GM12878 (cell line): ENCODE measurements at regions not wholly inside any gene's neighbourhood (a gene's known extent, or its start where the extent isn't known, plus 50 kb on each side); places are given as distances from the start of the nearest gene placed in this dataset.

Experiments
- ATAC-seq: fragments of 200-7000 bp; cut with Tn5 transposase; 3 replicates; pipeline ENCODE4 v1.9.1; 2020; ENCODE audit warnings: mild to moderate bottlenecking, moderate library complexity
- BruUV-seq: library from RNA; stranded (reverse); fragments of 400-500 nt; replicated peaks from 2 replicates; lab custom pipeline; 2021; lab: Mats Ljungman, UMichigan
- CTCF ChIA-PET: fragments of 300-600 bp; sonication (Branson Sonifier 250); formaldehyde crosslinking; extraction: SDS; loops from one replicate; lab custom pipeline; 2021; ENCODE audit warnings: inconsistent platforms; lab: Yijun Ruan, JAX
- POLR2A ChIA-PET: fragments of 350-600 bp; formaldehyde crosslinking; extraction: SDS; loops from one replicate; lab custom pipeline; 2021; ENCODE audit warnings: inconsistent platforms; lab: Charles Lee
- RAD21 ChIA-PET: fragments of 300-600 bp; sonication (Branson Sonifier 250); formaldehyde crosslinking; loops from one replicate; lab custom pipeline; 2023; ENCODE audit warnings: antibody characterized with exemption; ENCODE audit not compliant: unreplicated experiment; lab: Charles Lee
- SMC1A ChIA-PET: fragments of 300-600 bp; sonication (Branson Sonifier 250); formaldehyde crosslinking; loops from one replicate; lab custom pipeline; 2023; ENCODE audit not compliant: unreplicated experiment, uncharacterized antibody; lab: Charles Lee
- DNase-seq: peaks from one replicate; pipeline ENCODE4 v3.0.0-alpha.2; 2011; ENCODE audit warnings: low read depth, low spot score
- FAIRE-seq: peaks from 3 replicates; lab custom pipeline; 2011; peaks lifted over from hg19 to GRCh38; lab: Jason Lieb, UNC
- H2AFZ ChIP-seq: 2 replicates; pipeline ENCODE4 v1.6.0; 2011; ENCODE audit warnings: low read depth, low read length, control low read depth; ENCODE audit not compliant: control insufficient read depth
- H3K27ac ChIP-seq: 2 replicates; pipeline ENCODE4 v1.5.1; 2011; ENCODE audit warnings: control low read depth; ENCODE audit not compliant: control insufficient read depth, insufficient read depth
- H3K27me3 ChIP-seq, 2 experiments: replicated peaks in 1 of 2; 2 replicates each; pipeline versions ENCODE4 v1.6.0 to v1.6.1; 2011; ENCODE audit warnings: low read length in 1 of 2; ENCODE audit not compliant: control insufficient read depth in 2 of 2, insufficient read depth in 2 of 2
- H3K36me3 ChIP-seq, 2 experiments: 2 replicates each; pipeline ENCODE4 v1.5.1; 2011; ENCODE audit warnings: low read length in 1 of 2; ENCODE audit not compliant: control insufficient read depth in 2 of 2, insufficient read depth in 2 of 2
- H3K4me1 ChIP-seq: 2 replicates; pipeline ENCODE4 v1.6.1; 2011; ENCODE audit warnings: mild to moderate bottlenecking, low read length, moderate library complexity, mixed read lengths; ENCODE audit not compliant: control insufficient read depth, insufficient read depth
- H3K4me2 ChIP-seq: 2 replicates; pipeline ENCODE4 v1.6.0; 2011; ENCODE audit warnings: control low read depth; ENCODE audit not compliant: control insufficient read depth, insufficient read depth
- H3K4me3 ChIP-seq: fragments of 200-600 bp; sonication (generic); 2 replicates; pipeline ENCODE4 v1.5.1; 2016
- H3K79me2 ChIP-seq: 2 replicates; pipeline ENCODE4 v1.6.0; 2011; ENCODE audit warnings: low read length; ENCODE audit not compliant: control insufficient read depth, insufficient read depth
- H3K9ac ChIP-seq: 2 replicates; pipeline ENCODE4 v1.8.0; 2011; ENCODE audit warnings: low read length, control low read depth, mixed read lengths; ENCODE audit not compliant: control insufficient read depth, insufficient read depth
- H3K9me3 ChIP-seq: replicated peaks from 3 replicates; pipeline ENCODE4 v1.5.1; 2011; ENCODE audit warnings: mild to moderate bottlenecking, low read length; ENCODE audit not compliant: control insufficient read depth, insufficient read depth
- H4K20me1 ChIP-seq: 2 replicates; pipeline ENCODE4 v1.6.0; 2011; ENCODE audit not compliant: control insufficient read depth, insufficient read depth
- E2F8 ChIP-seq: fragments of 450-650 bp; IDR thresholded peaks from 2 replicates; pipeline ENCODE4 v1.6.1; 2018; ENCODE audit warnings: mild to moderate bottlenecking, low read depth, moderate library complexity; ENCODE audit not compliant: partially characterized antibody
- ETV6 ChIP-seq, 2 experiments: fragments of 450-650 bp in 1 of 2; IDR thresholded peaks in 1 of 2; conservative IDR thresholded peaks in 1 of 2; 2 replicates each; pipeline ENCODE4 v1.6.1; 2014; ENCODE audit warnings: antibody characterized with exemption in 1 of 2, borderline replicate concordance in 1 of 2, low read depth in 1 of 2, mild to moderate bottlenecking in 1 of 2, moderate library complexity in 1 of 2
- FOS ChIP-seq: IDR thresholded peaks from 3 replicates; pipeline ENCODE4 v1.6.1; 2011; ENCODE audit warnings: borderline replicate concordance; ENCODE audit not compliant: insufficient read length; ENCODE audit errors: extremely low read depth
- IKZF1 ChIP-seq: fragments of 450-650 bp; conservative IDR thresholded peaks from 2 replicates; pipeline ENCODE4 v1.6.1; 2017; ENCODE audit warnings: antibody characterized with exemption, mild to moderate bottlenecking
- IRF3 ChIP-seq: fragments of 450-650 bp; IDR thresholded peaks from 2 replicates; pipeline ENCODE4 v1.6.1; 2014; ENCODE audit warnings: mild to moderate bottlenecking
- IRF5 ChIP-seq: fragments of 450-650 bp; IDR thresholded peaks from 2 replicates; pipeline ENCODE4 v1.6.1; 2017; ENCODE audit warnings: borderline replicate concordance
- KAT2A ChIP-seq: conservative IDR thresholded peaks from 2 replicates; pipeline ENCODE4 v1.6.1; 2011; ENCODE audit warnings: low read depth, low read length; ENCODE audit not compliant: control insufficient read depth
- MXI1 ChIP-seq: fragments of 150-350 bp; IDR thresholded peaks from 2 replicates; pipeline ENCODE4 v1.6.1; 2011; ENCODE audit warnings: low read depth, mild to moderate bottlenecking, inconsistent platforms, low read length, improper control_type of control experiment
- NFXL1 ChIP-seq: fragments of 450-650 bp; IDR thresholded peaks from 2 replicates; pipeline ENCODE4 v1.6.1; 2017; ENCODE audit warnings: antibody characterized with exemption, mild to moderate bottlenecking, borderline replicate concordance
- NRF1 ChIP-seq: conservative IDR thresholded peaks from 2 replicates; pipeline ENCODE4 v1.6.1; 2011; ENCODE audit warnings: mild to moderate bottlenecking, low read depth, low read length, improper control_type of control experiment
- PAX5 ChIP-seq: IDR thresholded peaks from 2 replicates; pipeline ENCODE4 v1.6.1; 2011; ENCODE audit warnings: low read depth, low read length, borderline replicate concordance
- SP1 ChIP-seq: IDR thresholded peaks from one replicate; pipeline ENCODE4 v1.6.1; 2011; ENCODE audit warnings: low read depth, low read length
- STAT3 ChIP-seq: IDR thresholded peaks from 2 replicates; pipeline ENCODE4 v1.6.1; 2011; ENCODE audit warnings: low read depth, low read length, improper control_type of control experiment
- TCF12 ChIP-seq: IDR thresholded peaks from 2 replicates; pipeline ENCODE4 v1.6.1; 2011; ENCODE audit warnings: low read depth, mild to moderate bottlenecking, low read length
- ZNF384 ChIP-seq: IDR thresholded peaks from 2 replicates; pipeline ENCODE4 v1.6.1; 2012; ENCODE audit warnings: low read depth, mild to moderate bottlenecking, low read length, improper control_type of control experiment, borderline replicate concordance
- ZNF622 ChIP-seq: fragments of 450-650 bp; IDR thresholded peaks from 2 replicates; pipeline ENCODE4 v1.6.1; 2017; ENCODE audit warnings: mild to moderate bottlenecking, inconsistent platforms
- WGBS: methylation state at CpG from one replicate; pipeline ENCODE4 v1.1.6; 2016; ENCODE audit warnings: low lambda C conversion rate; ENCODE audit not compliant: insufficient replicate concordance, insufficient coverage; ENCODE audit errors: missing lambda C conversion rate; 5-methylcytosine and 5-hydroxymethylcytosine counted together
- in situ Hi-C: fragments of 300-500 bp; cut with MboI; formaldehyde crosslinking; loops from 9 replicates; pipeline ENCODE4 v1.14.3; 2018; ENCODE audit warnings: mixed read lengths
- intact Hi-C: fragments of 100-400 bp; cut with micrococcal nuclease; formaldehyde crosslinking; loops from one replicate; pipeline ENCODE4 v1.14.2; 2022; ENCODE audit not compliant: unreplicated experiment
- TF ChIP-seq, protein P1 (sequence below), 3 experiments: IDR thresholded peaks in 2 of 3; conservative IDR thresholded peaks in 1 of 3; 2 replicates each; pipeline ENCODE4 v1.5.1; 2011; ENCODE audit warnings: low read depth in 3 of 3, low read length in 3 of 3, mild to moderate bottlenecking in 3 of 3, control low read depth in 2 of 3, moderate library complexity in 2 of 3, inconsistent platforms in 1 of 3, mixed read lengths in 1 of 3; ENCODE audit not compliant: control insufficient read depth in 2 of 3, insufficient read depth in 1 of 3; ENCODE audit errors: extremely low read depth in 1 of 3

GRCh38 chr13:78468621-78469020, 134.7 kb downstream of the POU4F1 start:
- in situ Hi-C loops = no loop called here
- Histone ChIP-seq H3K4me2 (no peak overlapping the region), H3K9me3 (no peaks in the 10 kb centered on the region), H2AFZ (no peak overlapping the region), H3K4me3 (no peak overlapping the region), H3K36me3 (no peaks in the 10 kb centered on the region), H3K79me2 (no peaks in the 10 kb centered on the region), H3K27ac (no peak overlapping the region), H3K27me3 (no peaks in the 10 kb centered on the region), H3K4me1 (no peaks in the 10 kb centered on the region), H4K20me1 (no peaks in the 10 kb centered on the region), H3K9ac (no peak overlapping the region)
- ChIA-PET SMC1A (interaction anchor here (5.8 kb wide), 1 partner anchor 10 kb away, joined by 24 read pairs; no protein-coding TSS in a partner anchor), CTCF (no interaction called here), RAD21 (no interaction called here), POLR2A (no interaction called here)
- DNase-seq (no peak), ATAC-seq (no peak), FAIRE-seq (no peak)
- WGBS = 27% methylated on average over 2 of the region's 2 CpGs
- no peak for TF ChIP-seq FOS
- no peak for TF ChIP-seq IRF3
- no peak for TF ChIP-seq IKZF1
- no peak for TF ChIP-seq IRF5
- TF ChIP-seq NFXL1 = no peak
- no peak for TF ChIP-seq MXI1
- no peak for TF ChIP-seq STAT3
- TF ChIP-seq ZNF622 = no peak
- TF ChIP-seq, protein P1, sequence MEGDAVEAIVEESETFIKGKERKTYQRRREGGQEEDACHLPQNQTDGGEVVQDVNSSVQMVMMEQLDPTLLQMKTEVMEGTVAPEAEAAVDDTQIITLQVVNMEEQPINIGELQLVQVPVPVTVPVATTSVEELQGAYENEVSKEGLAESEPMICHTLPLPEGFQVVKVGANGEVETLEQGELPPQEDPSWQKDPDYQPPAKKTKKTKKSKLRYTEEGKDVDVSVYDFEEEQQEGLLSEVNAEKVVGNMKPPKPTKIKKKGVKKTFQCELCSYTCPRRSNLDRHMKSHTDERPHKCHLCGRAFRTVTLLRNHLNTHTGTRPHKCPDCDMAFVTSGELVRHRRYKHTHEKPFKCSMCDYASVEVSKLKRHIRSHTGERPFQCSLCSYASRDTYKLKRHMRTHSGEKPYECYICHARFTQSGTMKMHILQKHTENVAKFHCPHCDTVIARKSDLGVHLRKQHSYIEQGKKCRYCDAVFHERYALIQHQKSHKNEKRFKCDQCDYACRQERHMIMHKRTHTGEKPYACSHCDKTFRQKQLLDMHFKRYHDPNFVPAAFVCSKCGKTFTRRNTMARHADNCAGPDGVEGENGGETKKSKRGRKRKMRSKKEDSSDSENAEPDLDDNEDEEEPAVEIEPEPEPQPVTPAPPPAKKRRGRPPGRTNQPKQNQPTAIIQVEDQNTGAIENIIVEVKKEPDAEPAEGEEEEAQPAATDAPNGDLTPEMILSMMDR (IDR thresholded peaks at IDR 0.05 in 2 of 3, conservative IDR thresholded peaks at IDR 0.05 in 1 of 3; ENCODE audit: control insufficient read depth in 2 of 3, extremely low read depth in 1 of 3, insufficient read depth in 1 of 3, low read depth in 3 of 3, low read length in 3 of 3) = no peak
- TF ChIP-seq E2F8 = no peak
- TF ChIP-seq ZNF384 = no peak
- no peak for TF ChIP-seq SP1
- no peak for TF ChIP-seq NRF1
- TF ChIP-seq PAX5 = no peak
- TF ChIP-seq ETV6 (conservative IDR thresholded peaks at IDR 0.05 in 1 of 2, IDR thresholded peaks at IDR 0.05 in 1 of 2; ENCODE audit: borderline replicate concordance in 1 of 2, low read depth in 1 of 2) = no peak
- no peak for TF ChIP-seq TCF12
- TF ChIP-seq KAT2A = no peak
- no TSS peak for BruUV-seq
- intact Hi-C loops = no loop called here
